A549 (cell line): ENCODE measurements at regions not wholly inside any gene's neighbourhood (a gene's known extent, or its start where the extent isn't known, plus 50 kb on each side); places are given as distances from the start of the nearest gene placed in this dataset.

ENCODE experiments used
- ATAC-seq, 2 experiments: fragments of 200-7000 bp in 1 of 2; fragments of >200 bp in 1 of 2; cut with Nextera tagmentation in 1 of 2; cut with Tn5 transposase in 1 of 2; 3 replicates each; pipeline versions ENCODE4 v1.8.0 to v1.9.1; 2018 to 2020; ENCODE audit warnings: mild to moderate bottlenecking in 1 of 2, moderate library complexity in 1 of 2
- CTCF ChIA-PET: fragments of 300-600 bp; sonication (Branson Sonifier 250); formaldehyde crosslinking; extraction: SDS; loops from one replicate; lab custom pipeline; 2021; ENCODE audit warnings: antibody characterized with exemption, inconsistent platforms; lab: Yijun Ruan, JAX
- POLR2A ChIA-PET: fragments of 350-600 bp; formaldehyde crosslinking; extraction: SDS; loops from one replicate; lab custom pipeline; 2021; ENCODE audit warnings: antibody characterized with exemption, inconsistent platforms; lab: Yijun Ruan, JAX
- DNase-seq, 2 experiments: peaks; one replicate each; pipeline versions ENCODE4 v3.0.0 to v3.0.0-alpha.2; 2011 to 2016; ENCODE audit warnings: low read depth in 1 of 2, low spot score in 1 of 2
- FAIRE-seq: peaks from 2 replicates; lab custom pipeline; 2011; peaks lifted over from hg19 to GRCh38; lab: Jason Lieb, UNC
- H3K27ac ChIP-seq, 2 experiments: fragments of >200 bp; sonication (Bioruptor Twin); formaldehyde crosslinking; 3 replicates each; pipeline ENCODE4 v1.5.1; 2016 to 2017
- H3K4me1 ChIP-seq: fragments of >200 bp; sonication (Bioruptor Twin); formaldehyde crosslinking; 3 replicates; pipeline ENCODE4 v1.6.1; 2016
- H3K4me2 ChIP-seq: fragments of >200 bp; sonication (Bioruptor Twin); formaldehyde crosslinking; 3 replicates; pipeline ENCODE4 v1.6.1; 2016
- H3K4me3 ChIP-seq: fragments of >200 bp; sonication (Bioruptor Twin); formaldehyde crosslinking; 3 replicates; pipeline ENCODE4 v1.5.1; 2016
- H3K9me3 ChIP-seq: fragments of >200 bp; sonication (Bioruptor Twin); formaldehyde crosslinking; 3 replicates; pipeline ENCODE4 v1.6.1; 2016
- BHLHE40 ChIP-seq: IDR thresholded peaks from 2 replicates; pipeline ENCODE4 v1.6.1; 2012; ENCODE audit warnings: low read depth, low read length, inconsistent platforms
- CHD2 ChIP-seq: fragments of 150-350 bp; IDR thresholded peaks from 2 replicates; pipeline ENCODE4 v1.6.1; 2014; ENCODE audit warnings: low read length; ENCODE audit not compliant: partially characterized antibody
- EHF ChIP-seq: fragments of 250-450 bp; sonication (Bioruptor Pico); IDR thresholded peaks from 2 replicates; pipeline ENCODE4 v1.5.0; 2020; ENCODE audit warnings: mild to moderate bottlenecking
- FOXS1 ChIP-seq: fragments of 250-450 bp; sonication (Bioruptor Pico); IDR thresholded peaks from 2 replicates; pipeline ENCODE4 v1.5.0; 2020; ENCODE audit warnings: mild to moderate bottlenecking, moderate library complexity
- GATA3 ChIP-seq: IDR thresholded peaks from 2 replicates; pipeline ENCODE4 v1.6.1; 2012; ENCODE audit warnings: borderline replicate concordance
- HOXA7 ChIP-seq: fragments of 250-450 bp; sonication (Bioruptor Pico); IDR thresholded peaks from 2 replicates; pipeline ENCODE4 v1.5.0; 2020; ENCODE audit warnings: mild to moderate bottlenecking, moderate library complexity
- MAFK ChIP-seq: fragments of 450-650 bp; IDR thresholded peaks from 2 replicates; pipeline ENCODE4 v1.6.1; 2014; ENCODE audit not compliant: partially characterized antibody
- NPAS2 ChIP-seq: fragments of 250-450 bp; sonication (Bioruptor Pico); IDR thresholded peaks from 2 replicates; pipeline ENCODE4 v1.8.0; 2022; ENCODE audit warnings: mild to moderate bottlenecking, moderate library complexity, borderline replicate concordance
- PHF8 ChIP-seq: fragments of 200-600 bp; sonication (generic); IDR thresholded peaks from 2 replicates; pipeline ENCODE4 v1.6.1; 2016; ENCODE audit warnings: low read depth, mild to moderate bottlenecking, antibody characterized with exemption, moderate library complexity, borderline replicate concordance
- POLR2AphosphoS2 ChIP-seq: conservative IDR thresholded peaks from 2 replicates; pipeline ENCODE4 v1.6.1; 2012; ENCODE audit warnings: low read length, improper control_type of control experiment, inconsistent platforms
- RAD21 ChIP-seq, 2 experiments: fragments of >200 bp in 1 of 2; sonication (Bioruptor Twin) in 1 of 2; formaldehyde crosslinking in 1 of 2; IDR thresholded peaks in 1 of 2; conservative IDR thresholded peaks in 1 of 2; 2 replicates in 1 of 2; 3 replicates in 1 of 2; pipeline ENCODE4 v1.6.1; 2012 to 2018; ENCODE audit warnings: inconsistent platforms in 1 of 2
- RCOR1 ChIP-seq: fragments of 150-350 bp; IDR thresholded peaks from 2 replicates; pipeline ENCODE4 v1.6.1; 2014; ENCODE audit warnings: antibody characterized with exemption, low read length, low read depth
- RFX5 ChIP-seq: fragments of 450-650 bp; IDR thresholded peaks from 2 replicates; pipeline ENCODE4 v1.7.1; 2014; ENCODE audit warnings: antibody characterized with exemption, mild to moderate bottlenecking, moderate library complexity
- SMC3 ChIP-seq: fragments of >200 bp; sonication (Bioruptor Twin); formaldehyde crosslinking; IDR thresholded peaks from 3 replicates; pipeline ENCODE4 v1.6.1; 2018; ENCODE audit warnings: inconsistent platforms
- SREBF2 ChIP-seq: fragments of 450-650 bp; IDR thresholded peaks from 2 replicates; pipeline ENCODE4 v1.6.1; 2014; ENCODE audit warnings: mild to moderate bottlenecking, moderate library complexity
- ZFP36 ChIP-seq: fragments of 450-650 bp; IDR thresholded peaks from 2 replicates; pipeline ENCODE4 v1.6.1; 2014; ENCODE audit warnings: borderline replicate concordance; ENCODE audit not compliant: partially characterized antibody
- ZNF302 ChIP-seq: fragments of 250-450 bp; sonication (Bioruptor Pico); IDR thresholded peaks from 2 replicates; pipeline ENCODE4 v1.9.0; 2021; ENCODE audit warnings: inconsistent platforms, mild to moderate bottlenecking, moderate library complexity
- WGBS: methylation state at CpG from one replicate; pipeline ENCODE4 v1.1.6; 2017; ENCODE audit errors: missing lambda C conversion rate; 5-methylcytosine and 5-hydroxymethylcytosine counted together
- TF ChIP-seq, protein P1 (sequence below): fragments of 250-450 bp; sonication (Bioruptor Pico); IDR thresholded peaks from 2 replicates; pipeline ENCODE4 v1.5.0; 2021; ENCODE audit warnings: mild to moderate bottlenecking, moderate library complexity, borderline replicate concordance
- TF ChIP-seq, protein P2 (sequence below): IDR thresholded peaks from 2 replicates; pipeline ENCODE4 v1.6.1; 2012; ENCODE audit warnings: low read depth, borderline replicate concordance
- TF ChIP-seq, protein P3 (sequence below): fragments of >200 bp; sonication (Bioruptor Twin); formaldehyde crosslinking; IDR thresholded peaks from 3 replicates; pipeline ENCODE4 v1.6.1; 2016
- TF ChIP-seq, protein P4 (sequence below): IDR thresholded peaks from 2 replicates; pipeline ENCODE4 v1.6.1; 2012
- TF ChIP-seq, protein P5 (sequence below): fragments of >200 bp; sonication (Bioruptor Twin); formaldehyde crosslinking; IDR thresholded peaks from 3 replicates; pipeline ENCODE4 v1.5.1; 2016

DNA sequence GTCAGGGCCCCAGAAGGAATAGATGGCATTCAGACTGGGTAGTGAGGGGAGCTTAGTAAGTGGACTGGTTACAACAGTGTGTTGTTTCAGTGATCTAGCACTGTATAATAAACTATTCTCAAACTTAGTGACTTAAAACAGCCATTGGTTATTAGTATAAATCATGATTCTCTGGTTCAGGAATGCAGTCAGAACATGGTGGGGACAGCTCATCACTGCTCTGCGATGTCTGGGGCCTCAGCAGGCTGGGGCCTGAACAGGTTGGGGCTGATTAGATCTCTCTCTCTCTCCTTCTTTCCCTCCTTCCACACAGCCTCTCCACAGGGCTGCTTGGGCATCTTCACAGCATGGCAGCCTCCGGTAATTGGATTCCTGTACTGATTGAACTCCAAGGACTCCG is 160.4 kb downstream of the GATB start (continued):
- TF ChIP-seq, protein P1, sequence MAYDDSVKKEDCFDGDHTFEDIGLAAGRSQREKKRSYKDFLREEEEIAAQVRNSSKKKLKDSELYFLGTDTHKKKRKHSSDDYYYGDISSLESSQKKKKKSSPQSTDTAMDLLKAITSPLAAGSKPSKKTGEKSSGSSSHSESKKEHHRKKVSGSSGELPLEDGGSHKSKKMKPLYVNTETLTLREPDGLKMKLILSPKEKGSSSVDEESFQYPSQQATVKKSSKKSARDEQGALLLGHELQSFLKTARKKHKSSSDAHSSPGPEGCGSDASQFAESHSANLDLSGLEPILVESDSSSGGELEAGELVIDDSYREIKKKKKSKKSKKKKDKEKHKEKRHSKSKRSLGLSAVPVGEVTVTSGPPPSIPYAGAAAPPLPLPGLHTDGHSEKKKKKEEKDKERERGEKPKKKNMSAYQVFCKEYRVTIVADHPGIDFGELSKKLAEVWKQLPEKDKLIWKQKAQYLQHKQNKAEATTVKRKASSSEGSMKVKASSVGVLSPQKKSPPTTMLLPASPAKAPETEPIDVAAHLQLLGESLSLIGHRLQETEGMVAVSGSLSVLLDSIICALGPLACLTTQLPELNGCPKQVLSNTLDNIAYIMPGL = no peak
- TF ChIP-seq SREBF2 = no peak
- no peak for TF ChIP-seq FOXS1 (CRISPR knock-in tag)

DNA sequence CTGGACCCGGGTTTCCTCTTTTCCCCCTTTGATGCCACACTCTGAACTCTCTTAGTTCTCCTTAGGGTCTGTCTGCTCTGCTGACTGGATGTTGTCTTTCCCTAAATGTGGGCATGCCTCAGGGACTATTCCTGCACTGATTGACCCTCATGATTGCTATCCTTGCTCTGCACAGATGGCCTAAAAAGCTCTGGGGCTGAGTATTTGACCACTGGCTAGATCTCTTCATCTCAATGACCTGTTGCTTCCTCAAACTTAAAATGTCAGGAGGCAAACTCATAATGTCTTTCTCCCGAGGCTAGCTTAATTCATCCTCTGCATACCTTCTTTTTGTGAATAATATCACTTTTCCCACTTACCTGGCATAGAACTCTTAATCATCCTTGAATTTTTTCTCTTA is 157.4 kb downstream of the GATB start:
- WGBS = 44% methylated on average over 2 of the region's 2 CpGs
- TF ChIP-seq GATA3 (no peak), HOXA7 (CRISPR knock-in tag) (no peak), NPAS2 (CRISPR knock-in tag) (no peak), RFX5 (no peak), SREBF2 (no peak), PHF8 (no peak), SMC3 (no peak), POLR2AphosphoS2 (no peak), BHLHE40 (no peak), EHF (no peak), RCOR1 (no peak), MAFK (no peak), ZNF302 (CRISPR knock-in tag) (no peak), CHD2 (no peak)
- TF ChIP-seq, protein P2, sequence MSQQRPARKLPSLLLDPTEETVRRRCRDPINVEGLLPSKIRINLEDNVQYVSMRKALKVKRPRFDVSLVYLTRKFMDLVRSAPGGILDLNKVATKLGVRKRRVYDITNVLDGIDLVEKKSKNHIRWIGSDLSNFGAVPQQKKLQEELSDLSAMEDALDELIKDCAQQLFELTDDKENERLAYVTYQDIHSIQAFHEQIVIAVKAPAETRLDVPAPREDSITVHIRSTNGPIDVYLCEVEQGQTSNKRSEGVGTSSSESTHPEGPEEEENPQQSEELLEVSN = no peak
- TF ChIP-seq, protein P3, sequence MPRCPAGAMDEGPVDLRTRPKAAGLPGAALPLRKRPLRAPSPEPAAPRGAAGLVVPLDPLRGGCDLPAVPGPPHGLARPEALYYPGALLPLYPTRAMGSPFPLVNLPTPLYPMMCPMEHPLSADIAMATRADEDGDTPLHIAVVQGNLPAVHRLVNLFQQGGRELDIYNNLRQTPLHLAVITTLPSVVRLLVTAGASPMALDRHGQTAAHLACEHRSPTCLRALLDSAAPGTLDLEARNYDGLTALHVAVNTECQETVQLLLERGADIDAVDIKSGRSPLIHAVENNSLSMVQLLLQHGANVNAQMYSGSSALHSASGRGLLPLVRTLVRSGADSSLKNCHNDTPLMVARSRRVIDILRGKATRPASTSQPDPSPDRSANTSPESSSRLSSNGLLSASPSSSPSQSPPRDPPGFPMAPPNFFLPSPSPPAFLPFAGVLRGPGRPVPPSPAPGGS = no peak
- TF ChIP-seq, protein P4, sequence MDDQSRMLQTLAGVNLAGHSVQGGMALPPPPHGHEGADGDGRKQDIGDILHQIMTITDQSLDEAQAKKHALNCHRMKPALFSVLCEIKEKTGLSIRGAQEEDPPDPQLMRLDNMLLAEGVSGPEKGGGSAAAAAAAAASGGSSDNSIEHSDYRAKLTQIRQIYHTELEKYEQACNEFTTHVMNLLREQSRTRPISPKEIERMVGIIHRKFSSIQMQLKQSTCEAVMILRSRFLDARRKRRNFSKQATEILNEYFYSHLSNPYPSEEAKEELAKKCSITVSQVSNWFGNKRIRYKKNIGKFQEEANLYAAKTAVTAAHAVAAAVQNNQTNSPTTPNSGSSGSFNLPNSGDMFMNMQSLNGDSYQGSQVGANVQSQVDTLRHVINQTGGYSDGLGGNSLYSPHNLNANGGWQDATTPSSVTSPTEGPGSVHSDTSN = no peak
- POLR2A ChIA-PET = no interaction called here

DNA sequence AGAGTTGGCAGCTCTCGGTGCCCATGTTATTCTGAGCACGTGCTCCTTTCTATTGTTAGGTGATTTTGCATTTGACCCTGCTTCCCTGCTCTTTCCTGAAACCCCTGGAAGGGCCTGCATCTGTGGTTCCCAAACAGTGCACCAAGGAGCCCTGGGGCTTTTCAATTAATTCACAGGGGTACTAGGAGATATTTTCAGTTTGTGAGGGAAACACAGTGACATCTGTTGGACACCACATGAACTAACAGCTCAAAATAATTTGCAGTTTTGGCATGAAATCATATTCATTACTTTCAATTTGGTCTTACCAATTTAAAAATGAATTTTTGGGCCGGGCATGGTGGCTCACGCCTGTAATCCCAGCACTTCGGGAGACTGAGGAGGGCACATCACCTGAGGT is 156.6 kb downstream of the GATB start:
- POLR2A ChIA-PET = no interaction called here
- WGBS = 33% methylated on average over 5 of the region's 5 CpGs
- Histone ChIP-seq H3K4me3 (no peak overlapping the region), H3K27ac (no peak overlapping the region), H3K4me2 (no peak overlapping the region), H3K9me3 (no peaks in the 10 kb centered on the region), H3K4me1 (no peaks in the 10 kb centered on the region)
- CTCF ChIA-PET = interaction anchor here (0.6 to 1.7 kb wide), 15 partner anchors 8 to 491 kb away, joined by 3 to 7 read pairs (median 4); partner anchors contain the start of gene PRSS48
- ATAC-seq (peak in 1 of 2 experiments; percentile 51; a peak in 2 of 6 replicates), DNase-seq (peak; percentile 3 to 6), FAIRE-seq (no peak)
- TF ChIP-seq SMC3 (peak; percentile 55), RAD21 (conservative IDR thresholded peaks at IDR 0.05 in 1 of 2, IDR thresholded peaks at IDR 0.05 in 1 of 2) (peak; percentile 53 to 55), POLR2AphosphoS2 (no peak), ZFP36 (no peak)
- TF ChIP-seq, protein P5, sequence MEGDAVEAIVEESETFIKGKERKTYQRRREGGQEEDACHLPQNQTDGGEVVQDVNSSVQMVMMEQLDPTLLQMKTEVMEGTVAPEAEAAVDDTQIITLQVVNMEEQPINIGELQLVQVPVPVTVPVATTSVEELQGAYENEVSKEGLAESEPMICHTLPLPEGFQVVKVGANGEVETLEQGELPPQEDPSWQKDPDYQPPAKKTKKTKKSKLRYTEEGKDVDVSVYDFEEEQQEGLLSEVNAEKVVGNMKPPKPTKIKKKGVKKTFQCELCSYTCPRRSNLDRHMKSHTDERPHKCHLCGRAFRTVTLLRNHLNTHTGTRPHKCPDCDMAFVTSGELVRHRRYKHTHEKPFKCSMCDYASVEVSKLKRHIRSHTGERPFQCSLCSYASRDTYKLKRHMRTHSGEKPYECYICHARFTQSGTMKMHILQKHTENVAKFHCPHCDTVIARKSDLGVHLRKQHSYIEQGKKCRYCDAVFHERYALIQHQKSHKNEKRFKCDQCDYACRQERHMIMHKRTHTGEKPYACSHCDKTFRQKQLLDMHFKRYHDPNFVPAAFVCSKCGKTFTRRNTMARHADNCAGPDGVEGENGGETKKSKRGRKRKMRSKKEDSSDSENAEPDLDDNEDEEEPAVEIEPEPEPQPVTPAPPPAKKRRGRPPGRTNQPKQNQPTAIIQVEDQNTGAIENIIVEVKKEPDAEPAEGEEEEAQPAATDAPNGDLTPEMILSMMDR = peak; percentile 42; the same call in 2 of the 3 replicates

More for the DNA sequence above, 157.4 kb downstream of the GATB start:
- no peak overlapping the region for H3K4me2 ChIP-seq
- DNase-seq (no peak), FAIRE-seq (no peak), ATAC-seq (no peak)
- no peak overlapping the region for H3K27ac ChIP-seq
- CTCF ChIA-PET = interaction anchor here (1.2 to 1.7 kb wide), 3 partner anchors 9 to 160 kb away, joined by 4 to 7 read pairs (median 4); no protein-coding TSS in a partner anchor
- no peaks in the 10 kb centered on the region for H3K4me1 ChIP-seq
- H3K4me3 ChIP-seq = no peak overlapping the region
- H3K9me3 ChIP-seq = no peaks in the 10 kb centered on the region
